ENCODE measurements at regions not wholly inside any gene's neighbourhood (a gene's known extent, or its start where the extent isn't known, plus 50 kb on each side); places are given as distances from the start of the nearest gene placed in this dataset.

DNA sequence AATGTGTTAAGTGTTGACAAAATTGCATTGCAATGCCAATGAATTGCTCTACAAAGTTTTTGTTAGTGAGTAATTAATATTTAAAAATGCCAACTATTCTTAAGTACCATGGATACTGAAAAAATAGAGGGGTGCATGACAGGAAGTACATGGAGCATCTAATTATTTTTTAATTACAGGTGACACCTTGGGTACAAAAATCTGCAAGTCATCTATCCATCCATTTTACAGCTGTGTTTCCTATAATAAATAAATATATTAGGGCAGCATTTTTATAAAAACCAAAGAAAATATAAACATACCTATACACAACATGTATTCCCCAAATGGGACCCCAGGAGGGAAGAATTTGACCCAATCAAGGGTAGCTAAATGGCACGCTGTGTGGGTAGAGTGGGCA is 304.6 kb downstream of the XPNPEP1 start:
- TF ChIP-seq, protein P1, sequence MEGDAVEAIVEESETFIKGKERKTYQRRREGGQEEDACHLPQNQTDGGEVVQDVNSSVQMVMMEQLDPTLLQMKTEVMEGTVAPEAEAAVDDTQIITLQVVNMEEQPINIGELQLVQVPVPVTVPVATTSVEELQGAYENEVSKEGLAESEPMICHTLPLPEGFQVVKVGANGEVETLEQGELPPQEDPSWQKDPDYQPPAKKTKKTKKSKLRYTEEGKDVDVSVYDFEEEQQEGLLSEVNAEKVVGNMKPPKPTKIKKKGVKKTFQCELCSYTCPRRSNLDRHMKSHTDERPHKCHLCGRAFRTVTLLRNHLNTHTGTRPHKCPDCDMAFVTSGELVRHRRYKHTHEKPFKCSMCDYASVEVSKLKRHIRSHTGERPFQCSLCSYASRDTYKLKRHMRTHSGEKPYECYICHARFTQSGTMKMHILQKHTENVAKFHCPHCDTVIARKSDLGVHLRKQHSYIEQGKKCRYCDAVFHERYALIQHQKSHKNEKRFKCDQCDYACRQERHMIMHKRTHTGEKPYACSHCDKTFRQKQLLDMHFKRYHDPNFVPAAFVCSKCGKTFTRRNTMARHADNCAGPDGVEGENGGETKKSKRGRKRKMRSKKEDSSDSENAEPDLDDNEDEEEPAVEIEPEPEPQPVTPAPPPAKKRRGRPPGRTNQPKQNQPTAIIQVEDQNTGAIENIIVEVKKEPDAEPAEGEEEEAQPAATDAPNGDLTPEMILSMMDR (IDR thresholded peaks at IDR 0.05; ENCODE audit: low read depth, low read length, missing input control) = no peak
- TF ChIP-seq YY1 (IDR thresholded peaks at IDR 0.05) (no peak), SP1 (IDR thresholded peaks at IDR 0.05) (no peak), RXRA (IDR thresholded peaks at IDR 0.05) (no peak), RAD21 (IDR thresholded peaks at IDR 0.05) (no peak), HNF4G (IDR thresholded peaks at IDR 0.05) (no peak)
- TF ChIP-seq, protein P2, sequence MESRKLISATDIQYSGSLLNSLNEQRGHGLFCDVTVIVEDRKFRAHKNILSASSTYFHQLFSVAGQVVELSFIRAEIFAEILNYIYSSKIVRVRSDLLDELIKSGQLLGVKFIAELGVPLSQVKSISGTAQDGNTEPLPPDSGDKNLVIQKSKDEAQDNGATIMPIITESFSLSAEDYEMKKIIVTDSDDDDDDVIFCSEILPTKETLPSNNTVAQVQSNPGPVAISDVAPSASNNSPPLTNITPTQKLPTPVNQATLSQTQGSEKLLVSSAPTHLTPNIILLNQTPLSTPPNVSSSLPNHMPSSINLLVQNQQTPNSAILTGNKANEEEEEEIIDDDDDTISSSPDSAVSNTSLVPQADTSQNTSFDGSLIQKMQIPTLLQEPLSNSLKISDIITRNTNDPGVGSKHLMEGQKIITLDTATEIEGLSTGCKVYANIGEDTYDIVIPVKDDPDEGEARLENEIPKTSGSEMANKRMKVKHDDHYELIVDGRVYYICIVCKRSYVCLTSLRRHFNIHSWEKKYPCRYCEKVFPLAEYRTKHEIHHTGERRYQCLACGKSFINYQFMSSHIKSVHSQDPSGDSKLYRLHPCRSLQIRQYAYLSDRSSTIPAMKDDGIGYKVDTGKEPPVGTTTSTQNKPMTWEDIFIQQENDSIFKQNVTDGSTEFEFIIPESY (IDR thresholded peaks at IDR 0.05) = no peak

Data from liver (tissue), 3 donors.